ENCODE measurements at regions not wholly inside any gene's neighbourhood (a gene's known extent, or its start where the extent isn't known, plus 50 kb on each side); places are given as distances from the start of the nearest gene placed in this dataset.
"Not testable (repeated sequence)": the region's sequence is repeated elsewhere in the genome, so short reads cannot be mapped to it uniquely, and the experiment has no call there.

DNA sequence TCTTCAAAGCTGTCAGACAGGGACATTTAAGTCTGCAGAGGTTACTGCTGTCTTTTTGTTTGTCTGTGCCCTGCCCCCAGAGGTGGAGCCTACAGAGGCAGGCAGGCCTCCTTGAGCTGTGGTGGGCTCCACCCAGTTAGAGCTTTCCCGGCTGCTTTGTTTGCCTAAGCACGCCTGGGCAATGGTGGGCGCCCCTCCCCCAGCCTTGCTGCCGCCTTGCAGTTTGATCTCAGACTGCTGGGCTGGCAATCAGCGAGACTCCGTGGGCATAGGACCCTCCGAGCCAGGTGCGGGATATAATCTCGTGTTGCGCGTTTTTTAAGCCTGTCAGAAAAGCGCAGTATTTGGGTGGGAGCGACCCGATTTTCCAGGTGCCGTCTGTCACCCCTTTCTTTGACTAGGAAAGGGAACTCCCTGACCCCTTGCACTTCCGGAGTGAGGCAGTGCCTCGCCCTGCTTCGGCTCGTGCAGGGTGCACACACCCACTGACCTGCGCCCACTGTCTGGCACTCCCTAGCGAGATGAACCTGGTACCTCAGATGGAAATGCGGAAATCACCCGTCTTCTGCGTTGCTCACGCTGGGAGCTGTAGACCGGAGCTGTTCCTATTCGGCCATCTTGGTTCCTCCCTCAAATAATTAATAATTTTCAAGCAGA, 1131.5 kb upstream of the ADGRL4 start:
- DNase-seq; H3K9me3 Mint-ChIP-seq; H3K4me1 Mint-ChIP-seq; H3K27me3 Mint-ChIP-seq; CTCF ChIA-PET; POLR2A ChIA-PET; H3K36me3 Mint-ChIP-seq (ENCODE audit: low read depth); H3K4me3 Mint-ChIP-seq; H3K27ac Mint-ChIP-seq: not testable (repeated sequence)

- Mint-ChIP-seq H3K27me3 (no peaks in the 10 kb centered on the region), H3K27ac (no peak overlapping the region), H3K9me3 (peaks cover 18% of the 10 kb centered on the region), H3K36me3 (ENCODE audit: low read depth) (no peaks in the 10 kb centered on the region), H3K4me3 (no peak overlapping the region), H3K4me1 (no peaks in the 10 kb centered on the region)
- CTCF ChIA-PET: no interaction called here
- no peak for DNase-seq
- POLR2A ChIA-PET: interaction anchor here (0.8 kb wide), 1 partner anchor 558 kb away, joined by 3 read pairs; no protein-coding TSS in a partner anchor
These were observed 1106.9 kb upstream of the ADGRL4 start for GRCh38 chr1:80113168-80114038.

- no peak overlapping the region for H3K4me3 Mint-ChIP-seq
- CTCF ChIA-PET: no interaction called here
- H3K9me3 Mint-ChIP-seq: peaks cover 13% of the 10 kb centered on the region
- no peaks in the 10 kb centered on the region for H3K4me1 Mint-ChIP-seq
- POLR2A ChIA-PET: no interaction called here
- H3K27ac Mint-ChIP-seq: no peak overlapping the region
- DNase-seq: no peak
- H3K36me3 Mint-ChIP-seq (ENCODE audit: low read depth): no peaks in the 10 kb centered on the region
- no peaks in the 10 kb centered on the region for H3K27me3 Mint-ChIP-seq
These were observed 1094.6 kb upstream of the ADGRL4 start for GRCh38 chr1:80101159-80101558.

DNA sequence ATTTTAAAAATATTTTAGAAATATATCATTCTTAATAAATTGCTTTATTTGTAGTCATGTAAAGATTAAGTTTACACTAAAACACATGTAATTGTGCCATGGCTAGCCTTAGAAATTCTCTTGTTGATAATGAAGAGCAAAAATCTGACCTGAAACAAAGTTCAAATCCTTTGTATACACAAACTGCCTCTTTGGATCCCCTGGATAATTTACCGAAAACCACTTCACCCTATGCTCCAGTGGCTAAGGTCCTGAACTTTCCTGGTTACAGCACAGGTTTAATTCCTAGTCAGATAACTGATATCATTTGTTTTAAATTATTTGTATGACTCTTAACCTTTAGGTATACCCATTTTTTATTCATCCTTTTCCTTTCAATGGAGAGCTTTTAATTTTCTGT, 1093.2 kb upstream of the ADGRL4 start:
- ChIA-PET POLR2A (no interaction called here), CTCF (no interaction called here)
- DNase-seq: no peak
- Mint-ChIP-seq H3K4me3 (no peak overlapping the region), H3K27me3 (no peaks in the 10 kb centered on the region), H3K27ac (no peak overlapping the region), H3K36me3 (ENCODE audit: low read depth) (no peaks in the 10 kb centered on the region), H3K4me1 (no peaks in the 10 kb centered on the region), H3K9me3 (peaks cover 16% of the 10 kb centered on the region)

DNA sequence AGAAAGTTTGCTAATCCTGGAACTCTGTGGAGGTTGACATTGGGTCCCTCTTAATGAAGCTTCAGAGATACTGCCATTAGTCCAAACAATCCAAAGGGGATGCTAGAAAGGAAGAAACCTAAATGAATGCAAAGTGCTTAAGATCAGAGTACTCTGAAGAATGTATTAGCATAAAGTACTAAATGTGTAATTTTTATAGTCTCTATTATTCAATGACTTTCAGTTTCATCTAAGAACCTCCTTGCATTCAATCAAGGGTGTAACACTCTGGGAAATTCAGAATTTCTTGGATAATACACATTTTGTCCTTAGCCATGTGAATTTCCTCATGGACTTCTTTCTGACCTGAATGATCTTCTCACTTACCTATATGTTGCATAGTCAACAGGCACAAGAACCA, 1078.5 kb upstream of the ADGRL4 start:
- ChIA-PET CTCF (no interaction called here), POLR2A (no interaction called here)
- Mint-ChIP-seq H3K27me3 (no peaks in the 10 kb centered on the region), H3K36me3 (ENCODE audit: low read depth) (no peaks in the 10 kb centered on the region), H3K27ac (no peak overlapping the region), H3K9me3 (peaks cover 6% of the 10 kb centered on the region), H3K4me1 (no peaks in the 10 kb centered on the region), H3K4me3 (no peak overlapping the region)
- no peak for DNase-seq

- POLR2A ChIA-PET: no interaction called here
- CTCF ChIA-PET: no interaction called here
- Mint-ChIP-seq H3K27me3 (no peaks in the 10 kb centered on the region), H3K27ac (no peak overlapping the region), H3K4me1 (no peaks in the 10 kb centered on the region), H3K9me3 (peaks cover 6% of the 10 kb centered on the region), H3K4me3 (no peak overlapping the region), H3K36me3 (ENCODE audit: low read depth) (no peaks in the 10 kb centered on the region)
- no peak for DNase-seq
These were observed 1077.4 kb upstream of the ADGRL4 start for GRCh38 chr1:80083892-80084291.

DNA sequence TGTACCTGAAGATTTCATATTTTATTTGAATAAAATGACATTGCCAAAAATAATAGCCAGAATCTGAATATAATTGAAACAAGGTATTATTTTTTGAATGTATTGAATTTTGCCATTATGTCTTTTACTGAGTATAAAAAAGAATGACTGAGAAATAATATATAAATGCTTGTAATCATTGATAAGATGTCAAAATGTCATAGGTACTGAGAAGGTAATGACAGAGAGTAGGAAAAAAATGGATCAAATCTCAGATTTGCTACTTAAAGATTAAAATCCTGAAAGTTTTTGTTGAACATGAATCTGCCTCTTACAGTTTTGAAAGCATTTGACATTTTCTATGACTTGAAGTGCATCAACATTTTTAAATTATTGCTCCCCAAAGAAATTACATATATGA, 1069.9 kb upstream of the ADGRL4 start:
- Mint-ChIP-seq H3K9me3 (peaks cover 8% of the 10 kb centered on the region), H3K27ac (no peak overlapping the region), H3K4me1 (no peaks in the 10 kb centered on the region), H3K4me3 (no peak overlapping the region), H3K27me3 (no peaks in the 10 kb centered on the region), H3K36me3 (ENCODE audit: low read depth) (no peaks in the 10 kb centered on the region)
- DNase-seq: no peak
- POLR2A ChIA-PET: no interaction called here
- CTCF ChIA-PET: no interaction called here

DNA sequence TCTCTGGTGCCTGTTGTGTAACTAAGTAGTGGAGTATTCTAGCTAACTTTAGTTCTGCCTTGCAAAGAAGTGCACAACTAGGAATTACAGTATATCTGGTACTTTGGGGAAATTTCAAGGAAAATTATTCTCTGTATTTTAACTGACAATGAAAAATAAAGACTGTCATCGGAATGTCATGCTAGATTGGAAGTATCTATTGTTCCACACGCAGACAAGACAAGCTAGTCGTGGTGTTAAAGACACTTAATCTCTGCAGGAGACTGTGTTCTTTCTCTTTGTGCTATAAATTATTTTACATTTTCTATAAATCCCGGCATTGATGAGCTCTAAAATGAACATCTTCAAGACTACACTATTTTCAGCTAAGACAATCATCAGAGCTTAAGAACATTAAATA, 1068.8 kb upstream of the ADGRL4 start:
- Mint-ChIP-seq H3K9me3 (peaks cover 5% of the 10 kb centered on the region), H3K36me3 (ENCODE audit: low read depth) (no peaks in the 10 kb centered on the region), H3K4me3 (no peak overlapping the region), H3K27ac (no peak overlapping the region), H3K27me3 (no peaks in the 10 kb centered on the region), H3K4me1 (no peaks in the 10 kb centered on the region)
- DNase-seq: no peak
- CTCF ChIA-PET: no interaction called here
- POLR2A ChIA-PET: no interaction called here

- Mint-ChIP-seq H3K4me3 (no peak overlapping the region), H3K27me3 (no peaks in the 10 kb centered on the region), H3K27ac (no peak overlapping the region), H3K4me1 (no peaks in the 10 kb centered on the region), H3K36me3 (ENCODE audit: low read depth) (no peaks in the 10 kb centered on the region), H3K9me3 (peaks cover 5% of the 10 kb centered on the region)
- CTCF ChIA-PET: no interaction called here
- POLR2A ChIA-PET: interaction anchor here (0.6 kb wide), 1 partner anchor 259 kb away, joined by 3 read pairs; no protein-coding TSS in a partner anchor
- no peak for DNase-seq
These were observed 1066.0 kb upstream of the ADGRL4 start for GRCh38 chr1:80072563-80072962.

DNA sequence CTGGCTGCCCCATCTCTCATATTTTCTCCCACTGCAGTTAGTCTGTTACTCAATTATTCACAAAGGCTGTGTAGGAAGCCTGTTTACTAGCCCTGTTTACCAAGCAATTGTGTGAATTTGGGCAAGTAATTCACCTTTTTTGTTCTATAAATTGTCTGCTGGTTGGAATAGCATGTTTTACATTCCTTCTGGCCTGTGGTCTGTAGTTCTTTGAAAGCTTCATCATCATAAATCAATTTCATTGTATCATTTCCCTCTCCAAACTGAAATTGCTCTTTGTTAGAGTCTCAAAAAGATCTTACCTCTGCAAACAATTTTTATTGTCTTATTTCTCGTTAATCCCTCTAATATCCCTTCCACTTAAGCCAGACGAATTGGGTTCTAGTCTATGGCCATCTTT, 1059.5 kb upstream of the ADGRL4 start:
- ChIA-PET CTCF (no interaction called here), POLR2A (no interaction called here)
- no peak for DNase-seq
- Mint-ChIP-seq H3K27ac (no peak overlapping the region), H3K36me3 (ENCODE audit: low read depth) (no peaks in the 10 kb centered on the region), H3K9me3 (peaks cover 2% of the 10 kb centered on the region), H3K27me3 (no peaks in the 10 kb centered on the region), H3K4me3 (no peak overlapping the region), H3K4me1 (no peaks in the 10 kb centered on the region)

- Mint-ChIP-seq H3K4me1 (no peaks in the 10 kb centered on the region), H3K36me3 (ENCODE audit: low read depth) (no peaks in the 10 kb centered on the region), H3K27ac (no peak overlapping the region), H3K9me3 (peaks cover 5% of the 10 kb centered on the region), H3K27me3 (no peaks in the 10 kb centered on the region), H3K4me3 (no peak overlapping the region)
- no peak for DNase-seq
- CTCF ChIA-PET: no interaction called here
- POLR2A ChIA-PET: no interaction called here
These were observed 1058.0 kb upstream of the ADGRL4 start for GRCh38 chr1:80064524-80064923.

GRCh38 chr1:80059940-80060339, 1053.4 kb upstream of the ADGRL4 start:
- no peak for DNase-seq
- POLR2A ChIA-PET: no interaction called here
- peaks cover 5% of the 10 kb centered on the region for H3K9me3 Mint-ChIP-seq
- no peak overlapping the region for H3K27ac Mint-ChIP-seq
- no peaks in the 10 kb centered on the region for H3K36me3 Mint-ChIP-seq (ENCODE audit: low read depth)
- H3K4me1 Mint-ChIP-seq: no peaks in the 10 kb centered on the region
- CTCF ChIA-PET: no interaction called here
- H3K4me3 Mint-ChIP-seq: no peak overlapping the region
- H3K27me3 Mint-ChIP-seq: no peaks in the 10 kb centered on the region

GRCh38 chr1:80056179-80056578, 1049.6 kb upstream of the ADGRL4 start:
- ChIA-PET POLR2A (no interaction called here), CTCF (no interaction called here)
- H3K4me1 Mint-ChIP-seq: no peaks in the 10 kb centered on the region
- no peak overlapping the region for H3K4me3 Mint-ChIP-seq
- H3K9me3 Mint-ChIP-seq: peaks cover 21% of the 10 kb centered on the region
- H3K27ac Mint-ChIP-seq: no peak overlapping the region
- H3K36me3 Mint-ChIP-seq (ENCODE audit: low read depth): no peaks in the 10 kb centered on the region
- H3K27me3 Mint-ChIP-seq: no peaks in the 10 kb centered on the region
- no peak for DNase-seq

GRCh38 chr1:80054129-80054528, 1047.6 kb upstream of the ADGRL4 start:
- Mint-ChIP-seq H3K27ac (no peak overlapping the region), H3K4me1 (no peaks in the 10 kb centered on the region), H3K27me3 (no peaks in the 10 kb centered on the region), H3K36me3 (ENCODE audit: low read depth) (no peaks in the 10 kb centered on the region), H3K4me3 (no peak overlapping the region), H3K9me3 (peaks cover 19% of the 10 kb centered on the region)
- DNase-seq: no peak
- ChIA-PET POLR2A (no interaction called here), CTCF (no interaction called here)
